GM18526 (cell line): ENCODE measurements at regions not wholly inside any gene's neighbourhood (a gene's known extent, or its start where the extent isn't known, plus 50 kb on each side); places are given as distances from the start of the nearest gene placed in this dataset.

Source experiments
- POLR2A ChIP-seq: IDR thresholded peaks from 3 replicates; pipeline ENCODE4 v1.6.1; 2011; ENCODE audit not compliant: insufficient read length; ENCODE audit errors: extremely low read depth

DNA sequence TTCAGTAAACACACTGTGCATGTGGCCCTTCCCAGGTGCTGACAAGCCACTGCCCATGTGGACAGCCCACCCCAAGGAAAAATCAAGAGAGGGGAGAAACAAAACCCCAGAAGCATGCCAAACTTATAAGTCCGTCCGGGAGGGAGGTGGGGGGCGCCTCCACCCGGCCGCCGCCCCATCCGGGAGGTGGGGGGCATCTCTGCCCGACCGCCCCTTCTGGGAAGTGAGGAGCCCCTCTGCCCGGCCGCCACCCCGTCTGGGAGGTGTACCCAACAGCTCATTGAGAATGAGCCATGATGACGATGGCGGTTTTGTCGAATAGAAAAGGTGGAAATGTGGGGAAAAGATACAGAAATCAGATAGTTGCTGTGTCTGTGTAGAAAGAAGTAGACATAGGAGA is 53.8 kb upstream of the C2CD4B start:
- no peak for TF ChIP-seq POLR2A

DNA sequence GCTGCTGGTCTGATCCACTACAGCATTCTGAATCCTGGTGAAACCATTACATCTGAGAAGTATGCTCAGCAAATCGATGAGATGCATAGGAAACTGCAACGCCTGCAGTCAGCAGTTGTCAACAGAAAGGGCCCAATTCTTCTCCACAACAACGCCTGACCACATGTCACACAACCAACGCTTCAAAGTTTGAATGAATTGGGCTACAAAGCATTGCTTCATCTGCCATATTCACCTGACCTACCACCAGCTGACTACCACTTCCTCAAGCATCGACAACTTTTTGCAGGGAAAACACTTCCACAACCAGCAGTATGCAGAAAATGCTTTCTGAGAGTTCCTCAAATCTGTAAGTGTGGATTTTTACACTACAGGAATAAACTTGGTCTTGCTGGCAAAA is 54.7 kb upstream of the C2CD4B start:
- TF ChIP-seq POLR2A = no peak

DNA sequence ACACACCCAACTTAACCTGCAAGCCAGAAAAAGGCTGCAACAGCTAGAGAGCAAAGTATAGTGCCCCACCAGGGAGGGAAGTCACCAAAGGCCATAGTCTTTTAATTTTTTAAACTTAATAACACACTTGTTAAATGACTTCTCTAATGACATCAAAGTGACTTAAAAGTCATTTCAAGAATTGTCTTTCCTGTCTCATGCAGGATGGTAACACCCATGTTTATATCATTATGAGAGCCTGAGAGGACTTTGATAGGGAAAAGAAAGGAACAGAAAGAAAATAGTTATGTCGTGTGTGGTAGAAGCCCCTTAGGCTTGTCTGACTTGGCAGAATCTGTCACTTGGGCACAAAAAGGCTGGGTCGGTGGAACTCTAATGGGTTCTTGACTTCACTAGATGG is 57.9 kb upstream of the C2CD4B start:
- TF ChIP-seq POLR2A = no peak

DNA sequence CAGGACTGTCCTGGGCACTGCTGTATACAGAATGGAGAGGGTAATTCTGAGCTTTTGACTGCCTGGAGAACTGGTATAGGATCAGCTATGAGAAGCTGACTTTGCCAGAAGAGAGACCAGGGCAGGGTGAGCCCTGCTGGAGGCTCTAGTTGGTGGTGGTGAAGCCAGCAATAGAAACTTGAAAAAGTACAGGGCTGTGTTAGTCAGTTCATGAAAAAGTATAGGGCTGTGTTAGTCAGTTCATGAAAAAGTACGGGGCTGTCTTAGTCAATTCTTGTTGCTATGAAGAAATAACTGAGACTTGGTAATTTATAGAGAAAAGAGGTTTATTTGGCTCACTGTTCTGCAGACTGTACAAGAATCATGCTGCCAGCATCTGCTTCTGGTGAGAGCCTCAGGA is 63.5 kb upstream of the C2CD4B start:
- no peak for TF ChIP-seq POLR2A

DNA sequence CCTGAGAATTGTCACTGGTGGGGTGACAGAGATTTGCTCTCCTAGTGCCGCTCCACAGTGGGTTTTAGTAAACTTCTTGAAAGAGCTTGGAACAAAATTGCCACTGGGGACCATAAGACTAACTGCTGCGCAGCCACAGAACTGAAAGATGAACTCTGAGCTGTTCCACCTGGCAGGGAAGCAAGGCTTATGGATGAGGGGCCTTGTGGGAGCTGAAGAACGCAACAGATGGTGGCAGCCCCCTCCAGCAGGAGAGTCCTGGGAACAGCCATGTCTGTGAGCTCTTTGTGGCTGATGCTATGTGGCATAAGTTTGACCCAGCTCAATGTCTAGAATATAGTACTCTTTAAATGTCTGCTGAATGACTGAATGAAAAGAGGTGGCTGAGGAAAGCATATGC is 66.8 kb upstream of the C2CD4B start:
- TF ChIP-seq POLR2A = no peak

DNA sequence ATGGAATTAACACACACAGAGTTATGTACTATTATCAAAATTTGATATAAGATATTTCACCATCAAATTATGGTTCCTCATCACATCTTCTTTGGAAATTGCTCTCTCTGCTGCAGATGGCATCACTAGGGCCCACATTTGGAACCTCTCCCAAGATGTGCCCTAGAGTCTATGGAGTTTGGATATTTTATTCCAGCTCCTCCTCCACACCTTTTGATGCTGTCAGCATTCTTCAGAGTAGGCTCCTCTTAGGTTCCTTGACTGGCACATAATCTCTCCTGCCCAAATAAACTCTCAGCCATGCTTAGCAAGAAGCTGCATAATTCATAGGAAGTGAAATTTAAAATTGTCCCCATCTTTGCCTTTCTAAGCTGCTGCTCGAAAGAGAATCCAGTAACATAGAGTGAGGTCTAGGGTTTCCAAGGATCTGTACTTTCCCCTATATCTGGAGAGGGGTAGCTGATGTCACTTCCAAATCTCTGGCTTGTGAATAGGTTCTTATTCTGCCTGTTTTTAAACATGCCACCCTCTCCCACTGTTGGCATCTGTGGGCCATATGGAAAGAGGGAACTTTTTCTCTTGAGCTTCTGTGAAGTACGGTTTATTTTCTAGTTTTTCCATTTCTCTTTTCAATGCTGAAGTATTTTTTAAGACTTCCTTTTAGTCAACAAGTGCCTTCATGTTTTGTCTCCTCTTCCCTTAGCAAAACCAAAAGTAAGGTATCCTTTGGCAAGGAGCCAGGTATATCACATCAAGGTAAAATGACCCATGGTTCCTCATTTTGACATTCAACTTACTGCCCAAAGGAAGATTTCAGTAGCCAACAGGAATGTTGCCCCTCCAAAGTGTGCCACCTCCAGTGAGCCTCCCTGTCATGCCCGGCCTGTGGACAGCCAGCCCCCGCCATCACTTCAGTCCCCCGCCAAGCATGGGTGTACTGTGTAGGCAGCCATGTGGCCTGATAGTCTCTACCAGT is 75.3 kb upstream of the C2CD4B start:
- no peak for TF ChIP-seq POLR2A

DNA sequence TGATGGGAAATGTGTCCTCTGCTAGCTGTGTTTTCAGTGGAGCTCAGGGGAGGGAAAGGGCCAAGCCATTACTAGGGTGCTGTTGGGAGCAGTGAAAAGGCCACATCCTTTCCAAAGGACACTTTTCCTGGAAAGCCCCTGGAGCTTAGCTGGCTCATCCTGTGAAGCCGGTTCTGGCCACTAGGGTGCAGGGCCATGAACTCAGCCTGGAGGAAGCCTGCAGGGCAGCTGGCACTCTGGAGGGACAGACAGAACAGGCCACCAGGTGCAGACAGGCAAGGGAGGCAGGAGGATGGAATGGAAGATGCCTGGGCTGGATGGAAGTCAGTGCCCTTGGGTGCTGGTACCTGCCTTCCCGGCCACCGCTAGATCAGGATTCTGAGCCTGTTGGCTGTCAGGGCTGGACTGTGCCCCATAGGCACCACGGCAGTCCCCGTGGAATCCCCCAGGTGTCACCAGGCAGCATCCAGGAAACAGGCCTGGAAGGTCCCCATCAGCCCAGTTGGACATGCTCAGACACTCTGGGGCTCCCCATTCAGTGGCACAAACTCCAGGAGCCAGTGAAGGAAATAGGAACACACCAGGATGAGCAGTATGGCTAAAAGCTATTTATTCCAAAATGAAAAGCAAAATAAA is 76.2 kb upstream of the C2CD4B start:
- TF ChIP-seq POLR2A = no peak

DNA sequence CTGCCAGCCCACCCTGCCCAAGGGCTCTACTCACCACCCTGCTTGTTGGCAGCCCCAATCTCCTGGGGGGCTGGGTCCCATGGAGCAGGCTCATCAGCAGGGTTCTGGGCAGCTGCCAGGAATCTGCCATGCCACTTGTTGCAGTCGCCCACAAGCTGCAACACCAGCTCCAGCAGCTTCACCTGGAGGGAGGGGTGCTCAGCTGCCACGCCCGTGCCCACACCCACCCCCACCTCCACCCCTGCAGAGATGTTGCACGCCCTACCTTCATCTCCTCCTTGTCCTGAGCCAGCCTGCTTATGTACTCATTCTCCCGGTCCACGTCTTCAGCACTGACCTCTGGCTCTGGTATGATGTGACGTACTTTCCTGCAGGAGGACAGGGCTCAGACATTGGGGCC is 77.9 kb upstream of the C2CD4B start:
- TF ChIP-seq POLR2A = no peak

DNA sequence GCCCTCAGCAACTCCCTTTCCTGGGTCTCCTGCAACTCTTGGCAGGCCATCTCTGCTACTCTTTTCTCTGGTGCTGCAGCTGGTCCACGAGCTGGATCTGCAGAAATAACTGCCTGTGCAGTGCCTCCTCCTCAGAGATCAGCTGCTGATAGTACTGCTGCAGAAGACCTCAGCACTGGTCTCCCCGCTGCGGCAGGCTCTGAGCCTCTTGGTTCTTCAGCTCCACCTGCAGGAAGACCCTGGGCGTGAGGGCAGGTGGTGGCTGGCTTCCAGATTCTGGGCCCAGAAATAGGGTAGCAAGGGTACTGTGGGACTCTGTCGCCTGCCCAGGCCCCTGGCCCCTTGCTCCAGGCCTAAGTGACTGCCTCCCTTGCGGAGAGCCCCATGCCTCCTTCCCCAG is 79.7 kb upstream of the C2CD4B start:
- TF ChIP-seq POLR2A = no peak

DNA sequence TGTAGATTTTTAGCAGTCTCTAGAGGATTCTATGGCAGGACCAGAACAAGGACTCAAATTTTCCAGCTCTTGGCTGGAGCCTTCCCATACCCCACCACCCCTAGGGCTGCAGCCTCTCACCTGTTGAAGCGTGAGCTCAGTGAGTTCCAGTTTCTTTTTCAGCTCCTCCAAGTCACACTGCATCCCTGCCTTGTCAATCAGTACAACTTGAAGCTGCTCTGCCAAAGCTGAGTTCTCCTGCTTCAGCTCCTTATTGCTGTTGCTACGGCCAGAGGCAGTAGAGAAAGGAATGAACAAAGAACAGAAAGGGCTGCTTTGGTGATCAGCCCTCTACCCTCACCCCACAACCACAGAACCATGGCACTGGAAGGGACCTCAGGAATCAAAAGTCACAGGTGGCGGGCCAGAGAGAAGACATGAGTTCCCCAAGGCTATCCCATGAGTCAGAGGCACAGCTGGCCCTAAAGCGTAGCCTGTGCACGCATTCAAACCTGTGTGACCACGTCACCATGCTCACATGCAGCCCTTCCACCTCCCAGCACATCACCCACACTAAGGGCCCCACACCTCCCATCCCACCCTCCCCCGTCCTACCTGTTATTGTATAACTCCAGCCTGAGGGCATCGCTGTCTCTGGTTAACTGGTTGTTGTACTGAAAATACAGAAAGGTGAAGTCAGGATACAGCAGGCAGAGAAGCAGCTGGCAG is 83.3 kb upstream of the C2CD4B start:
- TF ChIP-seq POLR2A = no peak

DNA sequence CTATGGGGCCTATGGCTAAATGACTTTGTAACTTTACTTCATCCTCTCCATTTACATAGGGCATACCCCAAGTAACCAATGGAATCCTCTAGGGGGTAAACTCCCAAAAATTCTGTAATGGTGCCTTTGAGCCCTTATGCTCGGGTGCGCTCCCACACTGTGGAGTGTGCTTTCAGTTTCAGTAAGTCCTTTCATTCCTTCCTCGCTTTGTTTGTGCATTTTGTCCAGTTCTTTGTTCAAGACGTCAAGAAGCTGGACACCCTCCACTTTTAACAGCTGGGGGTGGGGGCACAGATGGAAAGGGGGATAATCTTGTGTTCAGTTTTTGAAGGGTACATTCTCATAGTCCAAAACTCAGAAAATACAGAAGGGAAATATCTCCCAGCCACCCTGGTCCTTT is 84.4 kb upstream of the C2CD4B start:
- no peak for TF ChIP-seq POLR2A

DNA sequence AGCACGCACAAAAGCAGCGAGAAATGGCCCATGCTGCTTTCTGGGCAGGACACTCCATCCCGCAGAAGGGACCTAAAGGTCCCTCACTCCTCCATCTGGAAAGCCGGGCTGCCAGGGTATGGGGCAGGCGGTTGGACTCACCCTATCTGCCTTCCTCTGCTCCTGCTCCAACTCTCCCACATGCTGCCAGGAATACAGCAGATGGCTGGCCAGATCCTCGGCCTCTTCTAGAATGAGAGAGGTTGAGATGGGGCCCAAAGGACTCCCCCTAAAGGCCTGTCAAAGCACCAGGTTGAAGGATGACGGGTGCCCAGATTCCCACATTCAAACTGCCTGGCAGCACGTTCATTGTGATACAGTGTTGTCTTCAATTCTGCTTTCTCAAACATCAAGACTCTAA is 85.1 kb upstream of the C2CD4B start:
- no peak for TF ChIP-seq POLR2A

DNA sequence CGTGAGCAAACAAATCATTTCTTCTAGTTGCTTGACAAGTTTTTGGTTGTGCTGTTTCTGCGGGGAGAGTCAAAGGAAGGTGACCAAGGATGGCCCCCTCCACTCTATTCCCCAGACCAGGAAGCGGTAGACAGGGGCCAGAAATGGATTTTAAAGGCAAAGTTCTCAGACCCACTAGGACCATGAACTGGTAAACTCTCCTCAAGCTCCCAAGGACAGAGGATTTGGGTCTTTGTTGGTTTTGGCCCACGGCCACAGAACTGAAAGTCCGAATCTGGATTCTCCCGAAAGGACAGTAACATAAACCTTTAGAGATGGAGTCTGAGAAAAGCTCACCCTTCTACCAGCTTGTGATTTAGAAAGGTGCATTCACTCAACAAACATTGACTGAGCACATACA is 85.9 kb upstream of the C2CD4B start:
- TF ChIP-seq POLR2A = no peak

DNA sequence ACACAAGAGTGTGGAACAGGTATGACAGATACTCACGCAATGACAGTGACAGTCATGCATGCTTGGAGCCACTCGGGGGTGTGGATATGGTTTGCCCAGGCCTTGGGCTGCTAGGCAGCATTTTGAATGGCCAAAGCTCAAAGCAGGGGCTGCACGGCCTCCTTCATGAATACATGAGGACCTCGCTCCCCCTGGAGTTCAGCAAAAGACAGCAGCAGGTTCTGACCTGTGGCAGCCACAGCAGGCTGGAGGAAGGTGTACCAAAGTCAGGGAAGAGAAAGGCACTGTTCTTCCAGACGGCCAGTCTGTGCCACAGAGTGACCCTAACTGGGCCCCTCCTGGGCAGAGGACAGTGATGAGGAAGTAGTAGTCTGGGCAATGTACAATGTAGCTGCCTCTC is 88.2 kb upstream of the C2CD4B start:
- TF ChIP-seq POLR2A = no peak

DNA sequence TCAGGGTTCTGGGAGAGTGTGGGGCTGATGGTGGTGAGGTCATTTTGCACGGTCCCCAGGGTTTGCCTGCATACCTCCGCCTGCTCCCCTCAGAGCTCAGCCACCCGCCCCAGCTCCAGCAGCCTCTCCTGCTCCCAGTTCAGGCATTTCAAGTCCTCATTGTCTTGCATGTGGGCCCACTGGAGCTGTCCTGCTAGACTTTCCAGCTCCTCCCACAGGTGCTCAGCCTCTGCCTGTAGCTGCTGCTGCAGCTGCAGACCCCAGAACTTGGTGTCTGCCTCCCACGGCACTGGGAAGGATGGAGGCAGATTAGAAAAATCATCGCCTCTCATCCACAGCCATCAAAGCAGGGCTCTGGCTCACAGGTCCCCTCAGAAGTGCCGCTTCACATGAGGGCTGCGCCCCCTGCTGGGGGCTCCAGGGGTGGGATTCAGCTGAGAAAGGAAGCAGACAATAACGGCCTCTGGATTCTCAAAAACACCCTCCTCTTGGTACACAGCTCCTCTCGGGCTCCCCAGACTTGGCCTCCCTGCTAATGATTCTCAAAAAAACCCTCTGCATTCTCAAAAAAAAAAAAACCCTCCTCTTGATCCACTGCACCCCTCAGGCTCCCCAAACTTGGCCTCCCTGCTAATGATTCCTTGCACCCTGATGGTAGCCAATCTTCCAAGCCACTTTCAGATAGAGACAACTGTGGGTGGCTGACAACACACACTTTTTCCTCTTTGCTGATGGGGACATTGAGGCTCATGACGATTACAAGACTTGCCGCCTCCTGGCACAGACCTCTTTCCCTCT is 89.3 kb upstream of the C2CD4B start:
- TF ChIP-seq POLR2A = no peak
